ENCODE measurements at regions not wholly inside any gene's neighbourhood (a gene's known extent, or its start where the extent isn't known, plus 50 kb on each side); places are given as distances from the start of the nearest gene placed in this dataset.

DNA sequence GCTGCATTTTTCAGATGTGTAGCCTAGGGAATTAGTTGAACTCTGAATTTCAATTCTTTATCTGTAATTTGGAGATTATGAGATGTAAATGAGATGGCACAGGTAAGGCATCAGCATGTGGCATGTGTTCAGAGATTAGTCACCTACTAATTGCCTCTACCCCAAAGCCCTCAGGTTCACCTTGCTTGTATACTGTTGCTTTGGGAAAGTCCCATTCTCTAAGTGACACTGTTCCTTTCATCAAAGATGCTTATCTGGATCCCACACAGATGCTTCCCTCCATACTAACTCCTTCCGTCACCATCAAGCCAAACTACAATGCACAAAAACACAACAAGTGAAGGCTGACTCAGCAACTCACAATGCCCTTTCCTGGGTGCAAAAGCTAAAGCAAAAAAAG, 143.7 kb downstream of the LRATD1 start:
- TF ChIP-seq SIN3A (IDR thresholded peaks at IDR 0.05; ENCODE audit: borderline replicate concordance, insufficient read depth, low read length) (no peak), FOXP2 (optimal IDR thresholded peaks at IDR 0.05; ENCODE audit: borderline replicate concordance, extremely low read depth, extremely low read length, insufficient read depth) (no peak), POLR2AphosphoS5 (IDR thresholded peaks at IDR 0.05; ENCODE audit: low read depth, low read length) (no peak), TAF1 (IDR thresholded peaks at IDR 0.05; ENCODE audit: borderline replicate concordance, insufficient read depth, low read length) (no peak)
- TF ChIP-seq, protein P1, sequence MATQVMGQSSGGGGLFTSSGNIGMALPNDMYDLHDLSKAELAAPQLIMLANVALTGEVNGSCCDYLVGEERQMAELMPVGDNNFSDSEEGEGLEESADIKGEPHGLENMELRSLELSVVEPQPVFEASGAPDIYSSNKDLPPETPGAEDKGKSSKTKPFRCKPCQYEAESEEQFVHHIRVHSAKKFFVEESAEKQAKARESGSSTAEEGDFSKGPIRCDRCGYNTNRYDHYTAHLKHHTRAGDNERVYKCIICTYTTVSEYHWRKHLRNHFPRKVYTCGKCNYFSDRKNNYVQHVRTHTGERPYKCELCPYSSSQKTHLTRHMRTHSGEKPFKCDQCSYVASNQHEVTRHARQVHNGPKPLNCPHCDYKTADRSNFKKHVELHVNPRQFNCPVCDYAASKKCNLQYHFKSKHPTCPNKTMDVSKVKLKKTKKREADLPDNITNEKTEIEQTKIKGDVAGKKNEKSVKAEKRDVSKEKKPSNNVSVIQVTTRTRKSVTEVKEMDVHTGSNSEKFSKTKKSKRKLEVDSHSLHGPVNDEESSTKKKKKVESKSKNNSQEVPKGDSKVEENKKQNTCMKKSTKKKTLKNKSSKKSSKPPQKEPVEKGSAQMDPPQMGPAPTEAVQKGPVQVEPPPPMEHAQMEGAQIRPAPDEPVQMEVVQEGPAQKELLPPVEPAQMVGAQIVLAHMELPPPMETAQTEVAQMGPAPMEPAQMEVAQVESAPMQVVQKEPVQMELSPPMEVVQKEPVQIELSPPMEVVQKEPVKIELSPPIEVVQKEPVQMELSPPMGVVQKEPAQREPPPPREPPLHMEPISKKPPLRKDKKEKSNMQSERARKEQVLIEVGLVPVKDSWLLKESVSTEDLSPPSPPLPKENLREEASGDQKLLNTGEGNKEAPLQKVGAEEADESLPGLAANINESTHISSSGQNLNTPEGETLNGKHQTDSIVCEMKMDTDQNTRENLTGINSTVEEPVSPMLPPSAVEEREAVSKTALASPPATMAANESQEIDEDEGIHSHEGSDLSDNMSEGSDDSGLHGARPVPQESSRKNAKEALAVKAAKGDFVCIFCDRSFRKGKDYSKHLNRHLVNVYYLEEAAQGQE (IDR thresholded peaks at IDR 0.05; ENCODE audit: insufficient read depth in 1 of 2, low read depth in 2 of 2, low read length in 2 of 2): no peak

GRCh38 chr2:14778015-14778414, 145.5 kb downstream of the LRATD1 start:
- TF ChIP-seq, protein P1 (IDR thresholded peaks at IDR 0.05; ENCODE audit: insufficient read depth in 1 of 2, low read depth in 2 of 2, low read length in 2 of 2): no peak
- TF ChIP-seq FOXP2 (optimal IDR thresholded peaks at IDR 0.05; ENCODE audit: borderline replicate concordance, extremely low read depth, extremely low read length, insufficient read depth) (no peak), POLR2AphosphoS5 (IDR thresholded peaks at IDR 0.05; ENCODE audit: low read depth, low read length) (no peak), SIN3A (IDR thresholded peaks at IDR 0.05; ENCODE audit: borderline replicate concordance, insufficient read depth, low read length) (no peak), TAF1 (IDR thresholded peaks at IDR 0.05; ENCODE audit: borderline replicate concordance, insufficient read depth, low read length) (no peak)

DNA sequence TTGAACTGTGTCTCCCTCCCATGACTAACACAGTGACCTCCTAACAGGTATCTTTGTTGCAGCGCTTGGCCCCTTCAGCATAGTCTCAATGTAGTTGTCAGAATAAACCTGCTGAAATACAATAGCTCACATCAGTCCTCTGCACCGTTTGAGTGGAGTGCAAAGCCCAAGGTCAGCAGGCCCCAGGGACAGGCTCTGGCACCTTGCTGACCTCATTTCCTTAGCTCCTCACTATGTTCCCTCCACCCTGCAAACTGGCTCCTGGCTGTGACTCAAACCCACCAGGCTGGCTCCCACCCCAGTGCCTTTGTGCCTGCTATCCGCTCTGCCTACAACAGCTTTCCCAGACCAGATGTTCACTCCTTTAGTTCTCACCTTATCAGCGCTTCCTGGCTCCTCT, 146.7 kb downstream of the LRATD1 start:
- TF ChIP-seq, protein P1 (IDR thresholded peaks at IDR 0.05; ENCODE audit: insufficient read depth in 1 of 2, low read depth in 2 of 2, low read length in 2 of 2): no peak
- no peak for TF ChIP-seq TAF1 (IDR thresholded peaks at IDR 0.05; ENCODE audit: borderline replicate concordance, insufficient read depth, low read length)
- no peak for TF ChIP-seq FOXP2 (optimal IDR thresholded peaks at IDR 0.05; ENCODE audit: borderline replicate concordance, extremely low read depth, extremely low read length, insufficient read depth)
- no peak for TF ChIP-seq POLR2AphosphoS5 (IDR thresholded peaks at IDR 0.05; ENCODE audit: low read depth, low read length)
- TF ChIP-seq SIN3A (IDR thresholded peaks at IDR 0.05; ENCODE audit: borderline replicate concordance, insufficient read depth, low read length): no peak

GRCh38 chr2:14781142-14781541, 148.6 kb downstream of the LRATD1 start:
- no peak for TF ChIP-seq FOXP2 (optimal IDR thresholded peaks at IDR 0.05; ENCODE audit: borderline replicate concordance, extremely low read depth, extremely low read length, insufficient read depth)
- TF ChIP-seq, protein P1 (IDR thresholded peaks at IDR 0.05; ENCODE audit: insufficient read depth in 1 of 2, low read depth in 2 of 2, low read length in 2 of 2): no peak
- TF ChIP-seq SIN3A (IDR thresholded peaks at IDR 0.05; ENCODE audit: borderline replicate concordance, insufficient read depth, low read length): no peak
- TF ChIP-seq TAF1 (IDR thresholded peaks at IDR 0.05; ENCODE audit: borderline replicate concordance, insufficient read depth, low read length): no peak

Measured in PFSK-1 (cell line).